ENCODE measurements at regions not wholly inside any gene's neighbourhood (a gene's known extent, or its start where the extent isn't known, plus 50 kb on each side); places are given as distances from the start of the nearest gene placed in this dataset.

DNA sequence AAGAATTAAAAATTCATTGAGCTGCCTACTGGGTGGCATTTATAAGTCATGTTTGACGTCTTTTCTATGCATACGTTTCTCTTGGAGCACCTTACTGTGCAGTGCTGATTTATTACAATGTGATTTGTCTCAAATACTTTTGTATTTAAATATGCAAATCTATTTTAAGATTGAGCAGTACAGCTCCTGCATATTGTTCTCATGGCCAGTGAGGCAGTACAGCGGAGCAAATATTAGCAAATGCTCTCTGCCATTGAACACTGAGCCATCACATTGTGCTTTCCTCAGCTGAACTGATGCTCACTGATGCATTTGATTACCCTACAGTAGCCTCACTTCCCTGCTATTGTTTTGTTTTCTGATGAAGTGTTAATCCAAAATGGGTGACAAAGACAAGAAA is 149.6 kb downstream of the HTR1A start:
- intact Hi-C loops (cut with micrococcal nuclease; ENCODE audit: unreplicated experiment): no loop called here
- WGBS (ENCODE audit: insufficient coverage, insufficient replicate concordance, low lambda C conversion rate, missing lambda C conversion rate): 10% methylated on average over 3 of the region's 3 CpGs
- no peak for DNase-seq (ENCODE audit: low read depth, low spot score)
- no peaks in the 10 kb centered on the region for H3K9me3 ChIP-seq (replicated peaks; ENCODE audit: control insufficient read depth, insufficient read depth, low read length)
- no peaks in the 10 kb centered on the region for H3K4me1 ChIP-seq (ENCODE audit: control insufficient read depth, insufficient read depth, low read length)
- H3K79me2 ChIP-seq (ENCODE audit: control insufficient read depth, insufficient read depth, low read length): no peaks in the 10 kb centered on the region
- H3K27ac ChIP-seq (ENCODE audit: control insufficient read depth, insufficient read depth): no peak overlapping the region
- H3K36me3 ChIP-seq (ENCODE audit: control insufficient read depth in 2 of 2, insufficient read depth in 2 of 2, low read length in 1 of 2): no peaks in the 10 kb centered on the region
- no peak overlapping the region for H3K4me3 ChIP-seq
- ChIA-PET CTCF (interaction anchor here (0.6 kb wide), 1 partner anchor 387 kb away, joined by 3 read pairs; no protein-coding TSS in a partner anchor), SMC1A (ENCODE audit: uncharacterized antibody, unreplicated experiment) (no interaction called here), RAD21 (ENCODE audit: unreplicated experiment) (no interaction called here), POLR2A (no interaction called here)
- H3K27me3 ChIP-seq (replicated peaks in 1 of 2; ENCODE audit: control insufficient read depth in 2 of 2, insufficient read depth in 2 of 2, low read length in 1 of 2): no peaks in the 10 kb centered on the region
- TF ChIP-seq NR2C2 (IDR thresholded peaks at IDR 0.05; ENCODE audit: borderline replicate concordance, control insufficient read depth, insufficient read length, low read depth) (no peak), WRNIP1 (IDR thresholded peaks at IDR 0.05; ENCODE audit: borderline replicate concordance, low read depth, low read length) (no peak), KLF5 (IDR thresholded peaks at IDR 0.05; ENCODE audit: partially characterized antibody) (no peak), FOXK2 (IDR thresholded peaks at IDR 0.05) (no peak), CHD2 (IDR thresholded peaks at IDR 0.05; ENCODE audit: borderline replicate concordance, low read depth, low read length) (no peak)
- H3K9ac ChIP-seq (ENCODE audit: control insufficient read depth, insufficient read depth, low read length): no peak overlapping the region
- H4K20me1 ChIP-seq (ENCODE audit: control insufficient read depth, insufficient read depth): no peaks in the 10 kb centered on the region
- no TSS peak for BruUV-seq (replicated peaks)
- in situ Hi-C loops (cut with MboI): no loop called here
- H2AFZ ChIP-seq (ENCODE audit: control insufficient read depth, low read depth, low read length): no peak overlapping the region
- H3K4me2 ChIP-seq (ENCODE audit: control insufficient read depth, insufficient read depth): no peak overlapping the region
- FAIRE-seq: no peak
- no peak for ATAC-seq

GRCh38 chr5:63811961-63812360 is 150.3 kb downstream of the HTR1A start:
- BruUV-seq (replicated peaks): no TSS peak
- Histone ChIP-seq H3K9me3 (replicated peaks; ENCODE audit: control insufficient read depth, insufficient read depth, low read length) (no peaks in the 10 kb centered on the region), H3K4me1 (ENCODE audit: control insufficient read depth, insufficient read depth, low read length) (no peaks in the 10 kb centered on the region), H3K27me3 (replicated peaks in 1 of 2; ENCODE audit: control insufficient read depth in 2 of 2, insufficient read depth in 2 of 2, low read length in 1 of 2) (no peaks in the 10 kb centered on the region), H3K36me3 (ENCODE audit: control insufficient read depth in 2 of 2, insufficient read depth in 2 of 2, low read length in 1 of 2) (no peaks in the 10 kb centered on the region), H3K79me2 (ENCODE audit: control insufficient read depth, insufficient read depth, low read length) (no peaks in the 10 kb centered on the region), H3K27ac (ENCODE audit: control insufficient read depth, insufficient read depth) (no peak overlapping the region), H3K4me3 (no peak overlapping the region), H2AFZ (ENCODE audit: control insufficient read depth, low read depth, low read length) (no peak overlapping the region), H3K9ac (ENCODE audit: control insufficient read depth, insufficient read depth, low read length) (no peak overlapping the region), H4K20me1 (ENCODE audit: control insufficient read depth, insufficient read depth) (no peaks in the 10 kb centered on the region), H3K4me2 (ENCODE audit: control insufficient read depth, insufficient read depth) (no peak overlapping the region)
- DNase-seq (ENCODE audit: low read depth, low spot score) (no peak), FAIRE-seq (no peak), ATAC-seq (no peak)
- RAD21 ChIA-PET (ENCODE audit: unreplicated experiment): no interaction called here
- 19% methylated on average over 2 of the region's 2 CpGs for WGBS (ENCODE audit: insufficient coverage, insufficient replicate concordance, low lambda C conversion rate, missing lambda C conversion rate)
- POLR2A ChIA-PET: no interaction called here
- intact Hi-C loops (cut with micrococcal nuclease; ENCODE audit: unreplicated experiment) (no loop called here), in situ Hi-C loops (cut with MboI) (no loop called here)
- no peak for TF ChIP-seq TCF7 (IDR thresholded peaks at IDR 0.05; ENCODE audit: borderline replicate concordance)
- no peak for TF ChIP-seq ESRRA (IDR thresholded peaks at IDR 0.05; ENCODE audit: low read length)
- TF ChIP-seq POLR2A (IDR thresholded peaks at IDR 0.05; ENCODE audit: low read depth, low read length): no peak
- CTCF ChIA-PET: no interaction called here
- SMC1A ChIA-PET (ENCODE audit: uncharacterized antibody, unreplicated experiment): no interaction called here

Measured in GM12878 (cell line).